ENCODE measurements at regions not wholly inside any gene's neighbourhood (a gene's known extent, or its start where the extent isn't known, plus 50 kb on each side); places are given as distances from the start of the nearest gene placed in this dataset.

GRCh38 chr15:56816781-56817180 lies 83.5 kb upstream of the ZNF280D start:
- Histone ChIP-seq H3K36me3 (ENCODE audit: low read depth) (peaks cover 3% of the 10 kb centered on the region), H3K4me3 (no peak overlapping the region), H3K4me1 (ENCODE audit: low read depth) (peaks cover 7% of the 10 kb centered on the region), H3K9me3 (no peaks in the 10 kb centered on the region)
- DNase-seq (no peak), ATAC-seq (no peak)
- no peak for TF ChIP-seq CTCF (IDR thresholded peaks at IDR 0.05)
- intact Hi-C loops (cut with DNase I, micrococcal nuclease): no loop called here

- Histone ChIP-seq H3K4me3 (no peak overlapping the region), H3K4me1 (ENCODE audit: low read depth) (peaks cover 7% of the 10 kb centered on the region), H3K36me3 (ENCODE audit: low read depth) (peaks cover 3% of the 10 kb centered on the region), H3K9me3 (no peaks in the 10 kb centered on the region)
- TF ChIP-seq CTCF (IDR thresholded peaks at IDR 0.05): no peak
- DNase-seq (peak; percentile 59 to 78 (median 68)), ATAC-seq (peak; percentile 93)
- intact Hi-C loops (cut with DNase I, micrococcal nuclease): no loop called here
These were observed 81.9 kb upstream of the ZNF280D start for GRCh38 chr15:56815247-56815646.

- Histone ChIP-seq H3K9me3 (no peaks in the 10 kb centered on the region), H3K4me1 (ENCODE audit: low read depth) (peaks cover 7% of the 10 kb centered on the region), H3K36me3 (ENCODE audit: low read depth) (peaks cover 3% of the 10 kb centered on the region), H3K4me3 (no peak overlapping the region)
- no peak for TF ChIP-seq CTCF (IDR thresholded peaks at IDR 0.05)
- intact Hi-C loops (cut with DNase I, micrococcal nuclease): no loop called here
- ATAC-seq (no peak), DNase-seq (no peak)
These were observed 81.1 kb upstream of the ZNF280D start for GRCh38 chr15:56814429-56814828.

- intact Hi-C loops (cut with DNase I, micrococcal nuclease): no loop called here
- TF ChIP-seq CTCF (IDR thresholded peaks at IDR 0.05): no peak
- ATAC-seq (peak; percentile 26), DNase-seq (no peak)
- Histone ChIP-seq H3K4me3 (no peak overlapping the region), H3K4me1 (ENCODE audit: low read depth) (peaks cover 7% of the 10 kb centered on the region), H3K9me3 (no peaks in the 10 kb centered on the region), H3K36me3 (ENCODE audit: low read depth) (peaks cover 3% of the 10 kb centered on the region)
These were observed 80.7 kb upstream of the ZNF280D start for GRCh38 chr15:56813995-56814394.

- H3K4me3 ChIP-seq: no peak overlapping the region
- H3K4me1 ChIP-seq (ENCODE audit: low read depth): peaks cover 7% of the 10 kb centered on the region
- DNase-seq (no peak), ATAC-seq (no peak)
- peaks cover 6% of the 10 kb centered on the region for H3K9me3 ChIP-seq
- TF ChIP-seq CTCF (IDR thresholded peaks at IDR 0.05): no peak
- peaks cover 3% of the 10 kb centered on the region for H3K36me3 ChIP-seq (ENCODE audit: low read depth)
- intact Hi-C loops (cut with DNase I, micrococcal nuclease): no loop called here
These were observed 79.7 kb upstream of the ZNF280D start for GRCh38 chr15:56812961-56813360.

GRCh38 chr15:56812221-56812620 lies 78.9 kb upstream of the ZNF280D start:
- ATAC-seq: no peak
- Histone ChIP-seq H3K4me3 (no peak overlapping the region), H3K9me3 (peaks cover 10% of the 10 kb centered on the region), H3K4me1 (ENCODE audit: low read depth) (peaks cover 7% of the 10 kb centered on the region), H3K36me3 (ENCODE audit: low read depth) (peaks cover 3% of the 10 kb centered on the region)
- intact Hi-C loops (cut with DNase I, micrococcal nuclease): no loop called here
- no peak for TF ChIP-seq CTCF (IDR thresholded peaks at IDR 0.05)
- no peak for DNase-seq

Data from mucosa of descending colon (tissue), 3 donors.